Endodermal cell (in vitro differentiated cells): ENCODE measurements at regions not wholly inside any gene's neighbourhood (a gene's known extent, or its start where the extent isn't known, plus 50 kb on each side); places are given as distances from the start of the nearest gene placed in this dataset.
"Not testable (repeated sequence)": the region's sequence is repeated elsewhere in the genome, so short reads cannot be mapped to it uniquely, and the experiment has no call there.

Experiments used
- DNase-seq: peaks from one replicate; pipeline ENCODE4 v3.0.0-alpha.2; 2017
- H3K27ac ChIP-seq: 2 replicates; pipeline ENCODE4 v1.5.1; 2013; ENCODE audit warnings: mild to moderate bottlenecking, low read depth, low read length, moderate library complexity
- H3K27me3 ChIP-seq: 2 replicates; pipeline ENCODE4 v1.6.1; 2013; ENCODE audit warnings: mild to moderate bottlenecking, low read length, moderate library complexity; ENCODE audit not compliant: insufficient read depth, control insufficient read depth, poor library complexity, severe bottlenecking
- H3K36me3 ChIP-seq: 2 replicates; pipeline ENCODE4 v1.7.0; 2013; ENCODE audit warnings: mild to moderate bottlenecking, low read length, moderate library complexity; ENCODE audit not compliant: control insufficient read depth, insufficient read depth
- H3K4me1 ChIP-seq: one replicate; pipeline ENCODE4 v1.7.0; 2013; ENCODE audit warnings: low read length; ENCODE audit not compliant: control insufficient read depth, insufficient read depth
- H3K4me3 ChIP-seq: 2 replicates; pipeline ENCODE4 v1.5.1; 2013; ENCODE audit warnings: mild to moderate bottlenecking, low read length, moderate library complexity
- H3K9ac ChIP-seq: 2 replicates; pipeline ENCODE4 v1.6.1; 2013; ENCODE audit warnings: mild to moderate bottlenecking, low read length, moderate library complexity; ENCODE audit not compliant: poor library complexity, severe bottlenecking; ENCODE audit errors: extremely low read depth
- H3K9me3 ChIP-seq: 2 replicates; pipeline ENCODE4 v1.6.1; 2013; ENCODE audit warnings: mild to moderate bottlenecking, low read length, moderate library complexity; ENCODE audit not compliant: control insufficient read depth
- H3K27ac Mint-ChIP-seq: 2 replicates; pipeline ENCODE4 v1.8.0; 2020; ENCODE audit warnings: mixed read lengths
- H3K27me3 Mint-ChIP-seq: 2 replicates; pipeline ENCODE4 v1.8.0; 2021; ENCODE audit warnings: mild to moderate bottlenecking, mixed read lengths; ENCODE audit not compliant: insufficient read depth
- H3K36me3 Mint-ChIP-seq: 2 replicates; pipeline ENCODE4 v1.8.0; 2020; ENCODE audit warnings: low read depth, mixed read lengths
- H3K4me1 Mint-ChIP-seq: 2 replicates; pipeline ENCODE4 v1.8.0; 2020; ENCODE audit warnings: mixed read lengths
- H3K4me3 Mint-ChIP-seq: 2 replicates; pipeline ENCODE4 v1.8.0; 2020; ENCODE audit warnings: mild to moderate bottlenecking, moderate library complexity, mixed read lengths
- H3K9me3 Mint-ChIP-seq: 2 replicates; pipeline ENCODE4 v1.8.0; 2020; ENCODE audit warnings: mild to moderate bottlenecking, mixed read lengths
- WGBS, 2 experiments: methylation state at CpG; one replicate each; pipeline versions ENCODE4 v1.1.5 to v1.1.7; 2013; ENCODE audit warnings: missing lambda C conversion rate in 2 of 2, mixed read lengths in 1 of 2; ENCODE audit not compliant: insufficient coverage in 1 of 2, insufficient read length in 1 of 2; 5-methylcytosine and 5-hydroxymethylcytosine counted together
- TF ChIP-seq, protein P1 (sequence below): fragments of 200-600 bp; sonication (generic); conservative IDR thresholded peaks from 2 replicates; pipeline ENCODE4 v1.5.0; 2021; ENCODE audit warnings: antibody characterized with exemption, mild to moderate bottlenecking

GRCh38 chr11:94241896-94242295, 62.5 kb upstream of the IZUMO1R start:
- no peak for DNase-seq
- Histone ChIP-seq H3K4me3 (no peak overlapping the region), H3K27ac (no peak overlapping the region), H3K9me3 (peaks cover 4% of the 10 kb centered on the region), H3K9ac (no peak overlapping the region), H3K27me3 (no peaks in the 10 kb centered on the region), H3K36me3 (no peaks in the 10 kb centered on the region), H3K4me1 (no peaks in the 10 kb centered on the region)
- peaks cover 3% of the 10 kb centered on the region for H3K9me3 Mint-ChIP-seq
- 88 to 91% methylated on average over 2 of the region's 2 CpGs for WGBS, 2 experiments
- H3K4me1 Mint-ChIP-seq = no peaks in the 10 kb centered on the region
- TF ChIP-seq, protein P1, sequence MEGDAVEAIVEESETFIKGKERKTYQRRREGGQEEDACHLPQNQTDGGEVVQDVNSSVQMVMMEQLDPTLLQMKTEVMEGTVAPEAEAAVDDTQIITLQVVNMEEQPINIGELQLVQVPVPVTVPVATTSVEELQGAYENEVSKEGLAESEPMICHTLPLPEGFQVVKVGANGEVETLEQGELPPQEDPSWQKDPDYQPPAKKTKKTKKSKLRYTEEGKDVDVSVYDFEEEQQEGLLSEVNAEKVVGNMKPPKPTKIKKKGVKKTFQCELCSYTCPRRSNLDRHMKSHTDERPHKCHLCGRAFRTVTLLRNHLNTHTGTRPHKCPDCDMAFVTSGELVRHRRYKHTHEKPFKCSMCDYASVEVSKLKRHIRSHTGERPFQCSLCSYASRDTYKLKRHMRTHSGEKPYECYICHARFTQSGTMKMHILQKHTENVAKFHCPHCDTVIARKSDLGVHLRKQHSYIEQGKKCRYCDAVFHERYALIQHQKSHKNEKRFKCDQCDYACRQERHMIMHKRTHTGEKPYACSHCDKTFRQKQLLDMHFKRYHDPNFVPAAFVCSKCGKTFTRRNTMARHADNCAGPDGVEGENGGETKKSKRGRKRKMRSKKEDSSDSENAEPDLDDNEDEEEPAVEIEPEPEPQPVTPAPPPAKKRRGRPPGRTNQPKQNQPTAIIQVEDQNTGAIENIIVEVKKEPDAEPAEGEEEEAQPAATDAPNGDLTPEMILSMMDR = no peak
- H3K27me3 Mint-ChIP-seq = no peaks in the 10 kb centered on the region
- H3K27ac Mint-ChIP-seq = no peak overlapping the region
- no peak overlapping the region for H3K4me3 Mint-ChIP-seq
- H3K36me3 Mint-ChIP-seq = no peaks in the 10 kb centered on the region

DNA sequence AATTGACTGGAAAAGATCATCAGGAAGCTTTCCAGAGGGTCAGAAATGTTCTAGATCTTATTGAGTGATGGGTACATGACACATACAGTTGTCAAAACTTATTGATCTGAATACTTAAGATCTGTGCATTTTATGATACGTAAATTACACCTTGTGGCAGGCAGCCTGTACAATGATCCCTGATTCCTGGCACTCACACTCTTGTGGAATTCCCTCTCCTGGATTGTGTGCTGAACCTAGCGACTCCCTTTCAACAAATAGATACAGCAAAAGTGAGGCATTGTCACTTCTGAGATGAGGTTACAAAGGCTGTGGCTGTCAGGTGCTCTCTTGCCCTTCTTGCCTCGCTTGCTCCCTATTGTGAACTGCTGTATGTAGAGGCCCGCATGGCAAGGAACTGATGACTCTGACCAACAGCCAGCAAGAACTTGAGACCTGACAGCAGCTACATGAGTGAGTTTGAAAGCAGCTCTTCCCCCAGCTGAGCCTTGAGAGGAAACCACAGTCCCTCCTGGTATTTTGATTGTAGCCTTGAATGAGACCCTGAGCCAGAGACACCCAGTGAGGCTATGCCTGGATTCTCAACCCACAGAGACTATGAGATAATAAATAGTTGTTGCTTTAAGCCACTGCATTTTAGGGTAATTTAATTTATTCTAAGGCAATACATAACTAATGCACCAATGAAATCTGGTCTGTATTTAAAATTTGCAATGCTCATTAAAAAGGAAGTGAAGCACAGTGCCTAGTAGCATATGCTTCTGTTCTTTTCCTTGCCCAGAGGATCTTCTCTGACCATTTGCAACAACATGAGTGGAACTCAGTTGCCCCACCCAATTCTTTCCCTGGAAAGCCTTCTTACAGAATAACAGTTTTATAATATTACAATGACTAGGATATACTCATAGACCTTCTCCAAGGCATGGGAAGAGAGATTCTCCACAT, 60.5 kb upstream of the IZUMO1R start:
- TF ChIP-seq, protein P1 = no peak
- Histone ChIP-seq H3K27me3 (no peaks in the 10 kb centered on the region), H3K9me3 (no peaks in the 10 kb centered on the region), H3K27ac (no peak overlapping the region), H3K4me1 (no peaks in the 10 kb centered on the region), H3K36me3 (no peaks in the 10 kb centered on the region), H3K9ac (no peak overlapping the region), H3K4me3 (no peak overlapping the region)
- no peak for DNase-seq
- Mint-ChIP-seq H3K27ac (no peak overlapping the region), H3K27me3 (no peaks in the 10 kb centered on the region), H3K4me3 (no peak overlapping the region), H3K4me1 (no peaks in the 10 kb centered on the region), H3K9me3 (peaks cover 17% of the 10 kb centered on the region), H3K36me3 (no peaks in the 10 kb centered on the region)
- 94 to 95% methylated on average over 3 to 4 of the region's 4 CpGs for WGBS, 2 experiments

DNA sequence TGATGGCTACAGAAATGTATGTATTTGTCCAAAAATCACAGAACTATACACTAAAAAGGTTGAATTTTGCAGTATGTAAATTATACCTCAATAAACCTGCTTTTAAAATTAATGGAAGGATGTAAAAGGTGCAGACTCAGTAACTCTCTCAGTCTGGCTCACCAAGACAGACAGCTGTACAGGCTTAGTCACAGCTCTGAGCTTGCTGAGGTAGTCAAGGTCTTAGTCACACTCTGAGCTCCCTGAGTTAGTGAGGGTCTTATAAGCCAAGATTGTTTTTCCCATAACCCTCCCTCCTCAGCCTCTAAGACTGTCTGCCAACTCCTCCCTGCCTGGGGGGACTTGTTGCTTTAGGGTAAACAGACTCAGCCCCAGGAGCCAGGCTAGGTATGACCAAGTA, 59.3 kb upstream of the IZUMO1R start:
- H3K9ac ChIP-seq = no peak overlapping the region
- no peak overlapping the region for H3K27ac ChIP-seq
- TF ChIP-seq, protein P1 = no peak
- Mint-ChIP-seq H3K27ac (no peak overlapping the region), H3K4me3 (no peak overlapping the region), H3K36me3 (no peaks in the 10 kb centered on the region), H3K9me3 (peaks cover 28% of the 10 kb centered on the region), H3K27me3 (peaks cover 3% of the 10 kb centered on the region), H3K4me1 (no peaks in the 10 kb centered on the region)
- no peak overlapping the region for H3K4me3 ChIP-seq
- no peaks in the 10 kb centered on the region for H3K36me3 ChIP-seq
- DNase-seq = no peak
- H3K27me3 ChIP-seq = no peaks in the 10 kb centered on the region
- no peaks in the 10 kb centered on the region for H3K4me1 ChIP-seq
- H3K9me3 ChIP-seq = no peaks in the 10 kb centered on the region

DNA sequence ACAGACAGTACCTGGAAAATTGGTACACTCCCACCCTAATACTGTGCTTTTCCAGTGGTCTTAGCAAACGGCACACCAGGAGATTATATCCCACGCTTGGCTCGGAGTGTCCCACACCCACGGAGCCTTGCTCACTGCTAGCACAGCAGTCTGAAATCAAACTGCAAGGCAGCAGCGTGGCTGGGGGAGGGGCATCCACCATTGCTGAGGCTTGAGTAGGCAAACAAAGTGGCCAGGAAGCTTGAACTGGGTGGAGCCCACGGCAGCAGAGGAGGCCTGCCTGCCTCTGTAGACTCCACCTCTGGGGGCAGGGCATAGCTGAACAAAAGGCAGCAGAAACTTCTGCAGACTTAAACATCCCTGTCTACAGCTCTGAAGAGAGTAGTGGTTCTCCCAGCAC, 56.1 kb upstream of the IZUMO1R start:
- H3K4me1 Mint-ChIP-seq, H3K4me1 ChIP-seq, H3K4me3 Mint-ChIP-seq, H3K27me3 Mint-ChIP-seq, DNase-seq, H3K4me3 ChIP-seq, H3K27ac ChIP-seq, H3K36me3 ChIP-seq, H3K27ac Mint-ChIP-seq, H3K36me3 Mint-ChIP-seq, H3K9me3 ChIP-seq, H3K27me3 ChIP-seq, H3K9ac ChIP-seq: not testable (repeated sequence)
- 81 to 93% methylated on average over 5 to 6 of the region's 6 CpGs for WGBS, 2 experiments
- peaks cover 45% of the 10 kb centered on the region for H3K9me3 Mint-ChIP-seq
